NCI-H187 (cell line): ENCODE measurements at regions not wholly inside any gene's neighbourhood (a gene's known extent, or its start where the extent isn't known, plus 50 kb on each side); places are given as distances from the start of the nearest gene placed in this dataset.

Experiments used
- DNase-seq, 2 experiments: peaks; one replicate each; lab custom pipeline; 2025; lab: John Stamatoyannopoulos, UW

DNA sequence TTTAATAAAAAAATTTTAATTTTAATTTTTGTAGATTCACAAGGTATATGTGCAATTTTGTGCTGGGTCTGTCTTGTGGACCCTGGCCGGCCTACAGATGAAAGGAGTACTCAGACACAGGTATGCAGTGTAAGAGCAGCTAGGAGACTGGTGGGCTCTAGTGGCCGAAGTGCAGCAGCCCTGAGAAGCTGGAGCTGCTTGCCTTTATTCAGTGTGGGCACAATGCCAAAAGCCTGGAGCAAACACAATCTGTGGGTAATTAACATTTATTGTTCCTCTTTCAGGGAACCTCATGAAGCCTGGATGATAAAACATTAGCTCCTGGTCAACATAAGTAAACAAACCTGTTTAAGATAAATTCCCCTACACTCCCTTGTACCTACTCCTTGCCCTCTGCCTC is 135.7 kb upstream of the SEL1L start:
- DNase-seq: no peak

DNA sequence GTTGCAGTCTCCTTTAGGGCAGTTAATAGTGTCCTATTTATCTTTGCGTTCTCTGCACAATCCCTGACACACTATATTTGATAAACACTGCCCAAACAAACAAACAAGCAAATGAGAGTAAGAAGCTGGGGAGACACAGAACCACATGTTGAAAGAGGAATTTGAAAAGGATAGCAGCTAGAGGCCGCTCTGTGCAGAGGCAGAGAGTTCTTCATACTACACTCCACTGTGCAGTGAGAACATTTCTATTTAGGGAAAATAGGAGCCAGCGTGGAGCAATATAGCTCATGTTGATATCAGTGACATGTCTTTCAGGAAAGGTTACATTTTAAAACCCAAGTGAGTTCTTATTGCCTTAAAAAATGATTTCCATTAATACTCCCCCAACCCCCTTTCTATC is 140.3 kb upstream of the SEL1L start:
- DNase-seq: no peak

DNA sequence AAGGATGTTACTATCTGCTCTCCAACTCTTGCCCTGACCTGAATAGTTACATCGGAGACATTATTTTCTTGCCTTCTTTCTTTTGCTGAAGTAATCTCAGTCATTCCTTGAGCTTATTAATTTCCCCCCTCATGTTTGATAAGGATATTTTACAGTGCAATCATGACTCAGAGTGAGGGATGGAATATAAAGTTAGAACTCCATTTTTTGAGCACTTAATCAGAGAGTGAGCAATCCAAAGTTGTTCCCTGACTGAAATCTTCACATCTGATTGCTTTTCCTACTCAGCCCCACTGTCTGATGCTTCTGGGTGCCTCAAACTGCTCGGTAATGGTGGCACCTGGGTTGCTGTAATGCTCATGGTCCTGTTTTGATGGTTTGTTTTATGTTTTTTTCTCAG is 142.7 kb upstream of the SEL1L start:
- no peak for DNase-seq

DNA sequence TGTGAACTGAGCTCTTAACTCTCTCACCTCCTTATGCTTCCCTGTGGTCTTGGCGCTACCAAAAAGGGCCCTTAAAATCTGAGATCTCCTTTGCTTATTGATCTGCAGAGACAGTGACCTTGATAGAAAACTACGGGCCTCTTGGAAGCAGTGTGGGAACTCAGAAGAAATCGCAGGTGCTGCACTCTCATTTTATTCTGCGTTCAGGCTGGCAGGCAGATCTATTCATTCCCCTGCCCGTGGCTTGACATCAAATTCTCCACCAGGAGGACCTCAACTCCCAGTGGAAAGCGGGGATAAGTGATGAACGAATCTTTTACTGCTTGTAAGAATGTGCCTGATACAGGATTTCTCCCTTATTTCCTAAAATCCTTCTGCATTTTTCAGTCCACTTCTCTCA is 143.2 kb upstream of the SEL1L start:
- DNase-seq: no peak

DNA sequence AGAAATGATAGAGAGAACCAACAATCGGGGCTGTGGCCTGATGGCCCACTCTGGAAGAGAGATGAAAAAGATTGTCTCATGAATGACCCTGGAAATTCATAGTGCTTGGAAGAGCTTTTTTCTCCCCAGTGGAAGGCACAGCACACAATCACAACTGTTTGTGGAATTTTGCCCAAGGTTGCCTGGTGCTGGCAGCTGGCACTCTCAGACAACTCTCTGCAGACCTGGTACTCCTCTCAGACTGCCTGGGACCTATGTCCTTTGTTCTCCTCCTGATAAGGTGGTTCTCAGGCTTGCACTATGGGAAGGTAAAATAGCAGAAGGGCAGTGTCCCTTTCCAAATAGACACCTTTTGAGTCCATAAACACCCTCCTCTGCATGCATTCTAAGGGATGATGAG is 144.1 kb upstream of the SEL1L start:
- no peak for DNase-seq

DNA sequence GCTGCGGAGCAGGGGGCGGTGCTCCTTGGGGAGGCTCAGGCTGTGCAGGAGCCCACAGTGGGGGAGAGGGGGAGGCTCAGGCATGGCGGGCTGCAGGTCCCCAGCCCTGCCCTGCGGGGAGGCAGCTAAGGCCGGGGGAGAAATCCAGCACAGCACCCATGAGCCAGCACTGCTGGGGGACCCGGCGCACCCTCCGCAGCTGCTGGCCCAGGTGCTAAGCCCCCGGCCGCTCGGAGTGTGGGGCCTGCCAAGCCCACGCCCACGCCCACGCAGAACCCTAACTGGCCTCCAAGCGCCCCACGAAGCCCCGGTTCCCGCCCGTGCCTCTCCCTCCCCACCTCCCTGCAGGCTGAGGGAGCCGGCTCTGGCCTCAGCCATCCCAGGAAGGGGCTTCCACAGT is 145.6 kb upstream of the SEL1L start:
- no peak for DNase-seq

DNA sequence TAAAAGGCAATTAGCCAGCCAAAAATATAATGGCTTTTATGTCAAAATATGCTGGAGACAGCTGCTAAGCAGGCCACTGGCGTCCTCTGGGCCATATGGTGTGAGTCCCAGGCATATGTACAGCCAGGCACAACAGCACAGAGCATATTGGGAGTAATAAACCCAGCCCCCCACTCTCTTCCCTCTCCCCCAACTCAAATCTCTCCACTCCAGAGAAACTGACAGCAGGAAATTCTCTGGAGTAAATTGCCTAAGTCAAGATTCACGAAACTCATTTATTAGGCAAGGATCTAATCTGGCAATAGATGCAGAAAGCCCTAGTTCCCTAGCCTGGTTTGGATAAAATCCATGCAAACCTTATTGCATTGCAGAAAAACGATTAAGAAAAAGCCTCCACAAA is 147.9 kb upstream of the SEL1L start:
- DNase-seq: no peak

DNA sequence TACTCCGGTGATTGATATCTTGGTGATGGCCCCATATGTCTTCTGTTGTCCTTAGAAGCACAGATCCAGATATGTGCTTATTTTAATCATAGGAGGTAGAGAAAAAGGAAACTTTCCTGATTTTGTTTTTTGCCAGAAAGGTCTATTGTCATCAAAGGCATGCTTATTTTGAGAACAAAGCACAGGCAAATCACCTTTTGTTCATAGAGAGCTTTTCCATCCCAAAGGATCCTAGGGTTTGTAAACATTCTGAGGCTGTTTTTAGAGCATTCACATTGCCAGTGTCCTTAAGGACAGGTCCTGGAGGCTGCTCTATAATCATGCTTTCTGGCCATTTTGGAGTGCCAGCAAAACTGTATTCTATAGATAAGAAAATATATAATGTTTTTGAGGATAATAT is 148.5 kb upstream of the SEL1L start:
- DNase-seq: no peak

DNA sequence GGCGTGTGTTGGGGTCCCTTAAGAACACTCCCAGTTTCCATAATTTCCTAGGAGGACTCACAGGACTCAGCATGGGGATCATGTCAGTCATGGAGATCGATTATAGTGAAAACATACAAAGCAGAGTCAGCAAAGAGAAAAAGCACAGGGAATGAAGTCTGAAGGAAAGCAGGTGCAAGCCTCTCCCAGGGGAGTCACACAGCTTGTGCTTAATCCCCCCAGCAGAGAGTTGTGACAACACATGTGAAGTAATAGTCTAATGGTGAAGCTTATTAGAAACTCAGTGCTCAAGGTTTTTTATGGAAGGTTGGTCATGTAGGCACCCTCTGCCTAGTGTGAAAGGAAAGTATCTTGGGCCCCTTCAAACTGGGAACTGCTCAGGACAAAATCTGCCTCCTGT is 149.0 kb upstream of the SEL1L start:
- DNase-seq: no peak

DNA sequence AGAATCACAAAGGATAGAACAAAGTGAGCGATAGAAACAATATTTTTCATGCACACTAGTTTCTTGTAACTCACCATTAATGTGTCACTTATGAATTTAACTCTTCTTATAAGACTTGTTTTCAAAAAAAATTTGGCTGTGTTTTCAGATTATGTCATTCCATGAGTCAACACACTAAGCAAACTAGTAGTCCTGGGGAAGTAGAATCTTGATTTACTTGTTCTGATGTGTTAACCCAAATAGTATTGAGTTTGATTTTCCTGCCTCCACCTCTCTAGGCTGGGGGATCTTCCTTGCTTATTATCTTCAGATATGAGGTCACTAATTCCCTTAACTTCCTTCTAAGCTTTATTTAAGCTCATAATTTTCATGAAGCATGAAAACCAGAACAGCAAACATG is 151.0 kb upstream of the SEL1L start:
- no peak for DNase-seq

DNA sequence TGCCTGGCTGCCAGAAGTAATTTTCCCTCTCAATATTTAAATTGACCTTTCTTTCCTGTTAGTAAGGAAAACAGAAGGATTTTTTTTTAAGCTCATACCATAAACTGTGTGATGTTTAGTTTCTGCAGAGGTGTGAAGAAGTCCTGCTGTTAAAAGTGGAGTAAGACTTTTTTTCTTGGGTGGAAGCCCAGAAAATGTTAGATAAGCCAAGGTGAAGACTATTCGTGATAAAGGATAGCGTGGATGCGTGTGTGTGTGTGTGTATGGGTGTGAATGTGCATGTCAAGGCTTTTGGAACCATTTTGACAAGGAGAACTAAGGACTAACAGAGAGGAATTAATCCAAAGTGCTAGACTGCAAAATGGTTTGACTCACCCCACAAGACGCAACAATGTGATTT is 152.9 kb upstream of the SEL1L start:
- no peak for DNase-seq

DNA sequence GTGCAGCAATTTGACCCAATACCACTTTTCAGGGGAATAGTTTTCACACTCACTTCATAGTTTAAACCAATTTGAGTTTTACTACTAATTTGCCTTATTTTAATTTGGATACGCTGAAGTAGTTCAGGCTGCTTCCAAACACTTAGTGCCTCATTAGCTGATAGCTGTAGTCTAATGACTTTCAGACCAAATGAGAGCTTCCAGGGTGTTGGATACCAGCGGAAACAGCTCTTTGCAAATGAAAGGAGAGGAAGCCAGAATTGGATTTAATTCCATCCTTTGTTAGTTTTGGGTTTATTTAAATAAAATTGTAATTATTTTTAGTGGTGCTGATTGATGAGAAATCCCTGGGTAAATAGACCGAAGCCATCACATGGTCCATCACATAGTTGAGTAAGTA is 158.3 kb upstream of the SEL1L start:
- no peak for DNase-seq

DNA sequence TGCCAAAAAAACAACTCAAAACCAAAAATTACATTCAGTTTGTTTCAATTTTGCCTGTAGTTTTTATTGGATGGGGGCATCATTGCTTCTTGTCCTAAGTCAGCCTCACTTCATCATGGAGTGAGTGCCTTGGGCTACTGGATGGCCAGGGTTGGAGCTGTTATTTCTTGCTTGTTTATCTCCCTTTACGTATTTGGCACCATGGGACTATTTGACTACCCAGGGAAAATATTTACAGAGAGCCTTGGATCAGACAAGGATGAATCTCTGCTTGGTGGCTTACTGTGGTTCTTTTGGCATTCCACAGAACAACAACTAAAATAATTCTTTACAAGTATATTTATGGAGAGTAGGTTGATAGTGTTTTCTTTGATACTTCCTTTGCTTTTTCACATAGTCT is 160.8 kb upstream of the SEL1L start:
- DNase-seq: no peak

DNA sequence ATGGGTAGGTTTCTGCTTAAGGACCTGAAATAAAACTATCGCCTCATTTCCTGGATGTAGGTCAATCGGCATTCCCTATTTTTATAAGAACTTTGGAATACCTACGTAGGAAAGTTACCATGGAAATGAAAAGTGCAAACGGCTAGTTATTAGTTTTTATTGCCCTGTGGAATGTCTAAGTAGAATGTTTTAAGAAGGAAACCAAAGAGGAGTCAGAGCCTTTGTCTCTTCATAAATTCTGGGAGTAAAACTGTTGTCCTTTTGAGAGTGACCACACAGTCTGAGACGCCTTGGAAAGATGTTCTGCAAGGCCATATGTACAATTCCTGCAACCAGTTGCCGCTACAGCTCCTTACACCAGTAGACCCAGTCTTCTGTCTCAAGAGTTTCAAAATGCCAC is 176.0 kb upstream of the SEL1L start:
- no peak for DNase-seq

DNA sequence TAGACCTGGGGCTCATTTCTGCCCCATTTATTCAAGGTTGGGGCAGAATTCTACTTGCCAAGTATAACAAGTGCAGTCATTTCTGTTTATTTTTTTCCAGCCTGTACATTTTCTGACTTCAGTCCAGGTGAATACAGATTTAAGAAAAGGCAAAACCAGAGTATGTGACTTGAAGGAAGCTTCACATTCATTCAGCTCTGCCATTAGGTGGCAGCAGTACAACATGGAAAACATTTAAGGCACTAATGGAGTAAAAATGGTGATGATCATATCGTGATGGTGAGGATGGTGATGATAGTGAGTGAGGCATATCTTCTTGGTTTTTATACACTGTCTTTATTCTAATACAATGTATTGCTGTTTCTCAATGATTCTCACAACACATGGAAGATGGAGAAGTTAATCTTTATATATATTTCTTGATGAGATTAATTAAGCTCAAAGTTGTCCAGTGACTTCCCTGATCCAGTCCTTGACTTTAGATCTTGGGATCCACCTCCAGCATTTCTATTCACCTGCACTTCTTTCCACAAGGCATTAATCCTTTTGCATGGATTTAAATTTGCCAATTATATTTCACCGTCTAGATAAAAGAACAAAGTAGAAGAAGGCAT is 176.7 kb upstream of the SEL1L start:
- DNase-seq: no peak

DNA sequence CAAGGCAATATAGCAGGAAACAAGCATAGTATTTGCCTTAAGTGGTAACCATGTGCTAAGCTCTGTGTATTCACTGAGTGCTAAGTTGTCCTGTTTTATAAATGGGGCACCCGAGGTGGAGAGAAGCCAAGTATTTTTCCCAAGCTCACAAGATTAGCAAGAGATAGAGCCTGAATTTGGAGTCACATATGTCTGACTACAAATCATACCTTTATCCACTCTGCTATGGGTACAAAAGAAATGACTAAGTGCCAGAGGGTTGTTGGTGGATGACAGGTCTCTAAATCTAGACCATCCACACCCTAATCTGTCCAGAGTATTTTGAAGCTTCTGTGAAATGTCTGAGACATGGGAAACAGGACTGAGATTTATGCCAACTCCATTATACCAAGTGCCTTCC is 182.1 kb upstream of the SEL1L start:
- no peak for DNase-seq

DNA sequence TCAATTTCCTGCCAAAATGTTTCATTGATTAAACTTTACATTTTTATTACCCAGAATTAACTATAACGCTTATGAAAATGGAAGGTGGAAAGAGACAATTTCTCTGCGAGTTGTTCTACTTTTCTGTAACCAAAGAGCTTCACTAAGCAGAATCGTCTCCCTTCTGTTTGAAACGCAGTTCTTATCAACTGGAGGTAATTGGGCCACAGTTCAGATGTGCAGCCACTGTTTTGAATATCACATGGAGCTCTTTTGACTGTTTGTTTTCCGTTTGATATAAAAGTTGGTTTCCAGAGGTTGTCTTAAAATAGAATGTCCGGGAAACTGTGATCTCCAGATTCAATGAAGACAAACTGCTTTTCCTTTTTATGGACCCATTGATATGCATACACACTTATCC is 183.3 kb upstream of the SEL1L start:
- DNase-seq: no peak

DNA sequence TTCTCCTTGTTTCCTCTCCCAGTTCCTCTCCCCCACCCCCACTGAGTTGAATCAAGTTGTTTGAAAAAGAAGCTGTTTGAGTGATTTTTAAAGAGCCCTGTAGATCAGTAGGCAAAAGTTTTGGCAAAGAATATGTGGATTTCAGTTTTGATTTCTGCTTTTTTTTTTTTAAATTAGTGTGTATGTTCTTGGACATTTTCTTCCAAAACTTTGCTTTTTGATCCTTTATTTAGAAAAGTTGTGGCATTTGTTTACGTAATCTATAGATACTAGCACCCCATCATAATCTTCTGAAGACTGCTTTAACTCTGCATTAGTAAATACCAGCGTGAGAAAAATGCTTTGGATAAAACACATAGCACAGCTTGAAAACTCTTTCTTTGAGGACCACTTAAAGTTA is 190.3 kb upstream of the SEL1L start:
- DNase-seq: no peak

DNA sequence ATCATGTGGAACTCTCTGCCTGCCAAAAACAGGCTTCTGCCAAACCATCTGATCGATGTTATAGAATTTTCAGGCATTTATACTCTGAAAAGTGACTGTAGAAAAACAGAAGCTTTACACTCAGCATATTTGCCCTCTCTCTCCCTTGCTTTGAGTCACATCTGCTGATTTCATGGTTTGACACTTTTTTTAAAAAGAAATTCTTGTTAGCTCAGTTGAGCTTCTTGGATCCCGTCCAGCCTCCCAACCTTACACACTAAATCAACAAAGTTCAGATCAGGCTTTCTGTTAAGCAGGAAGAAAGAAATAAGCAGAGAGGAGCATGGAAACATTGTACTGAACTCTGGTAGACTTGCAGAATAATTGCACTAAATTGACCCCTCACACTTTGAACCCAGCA is 193.6 kb upstream of the SEL1L start:
- DNase-seq: no peak

DNA sequence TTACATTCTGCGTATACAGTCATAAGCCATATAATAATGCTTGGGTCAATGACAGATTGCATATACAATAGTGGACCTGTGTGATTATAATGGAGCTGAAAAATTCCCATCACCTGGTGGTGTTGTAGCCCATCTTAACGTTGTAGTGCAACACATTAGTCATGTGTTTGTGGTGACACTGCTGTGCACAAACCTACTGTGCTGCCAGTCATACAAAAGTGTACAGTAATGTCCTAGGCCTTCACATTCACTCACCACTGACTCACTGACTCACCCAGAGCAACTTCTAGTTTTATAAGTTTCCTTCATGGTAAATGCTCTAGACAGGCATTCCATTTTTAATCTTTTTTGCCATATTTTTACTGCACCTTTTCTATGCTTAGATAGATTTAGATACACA is 194.8 kb upstream of the SEL1L start:
- DNase-seq: no peak

DNA sequence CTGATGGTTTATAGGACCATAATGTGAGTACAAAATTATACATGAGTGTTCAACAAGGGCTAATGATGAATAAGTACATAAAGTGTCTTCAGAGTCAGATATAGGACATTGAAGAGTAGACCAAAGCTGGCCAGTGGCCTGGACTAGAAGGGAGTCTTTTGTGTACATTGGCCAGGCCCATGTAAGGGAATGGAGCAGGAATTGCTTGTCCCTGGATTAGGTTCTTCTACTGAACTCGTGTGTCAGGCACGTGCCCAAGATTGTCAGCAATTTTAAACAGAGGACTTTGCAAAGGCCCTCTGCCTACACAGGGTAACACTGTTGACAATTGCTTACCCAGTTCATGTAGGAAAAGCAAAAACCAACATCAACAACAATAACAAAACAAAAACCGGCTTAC is 196.0 kb upstream of the SEL1L start:
- DNase-seq: no peak

DNA sequence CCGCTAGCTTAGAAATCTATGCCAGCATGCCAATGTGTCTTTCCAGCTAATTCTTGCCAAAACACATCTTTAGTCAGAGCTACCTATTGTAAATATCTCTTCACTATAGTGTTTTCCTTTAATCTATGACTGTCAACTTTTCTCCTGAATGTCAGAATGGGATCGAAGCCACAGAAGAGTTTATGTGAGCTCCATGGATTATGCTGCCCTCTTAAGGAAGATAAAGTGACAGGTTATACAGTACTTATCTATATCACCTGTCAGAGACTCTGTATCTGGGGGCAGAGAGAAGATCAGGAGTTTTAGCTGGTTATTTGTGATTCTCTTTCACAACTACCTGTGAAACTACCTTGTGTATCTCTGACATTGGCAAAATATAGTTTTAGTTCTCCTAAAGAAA is 204.3 kb upstream of the SEL1L start:
- DNase-seq: no peak

DNA sequence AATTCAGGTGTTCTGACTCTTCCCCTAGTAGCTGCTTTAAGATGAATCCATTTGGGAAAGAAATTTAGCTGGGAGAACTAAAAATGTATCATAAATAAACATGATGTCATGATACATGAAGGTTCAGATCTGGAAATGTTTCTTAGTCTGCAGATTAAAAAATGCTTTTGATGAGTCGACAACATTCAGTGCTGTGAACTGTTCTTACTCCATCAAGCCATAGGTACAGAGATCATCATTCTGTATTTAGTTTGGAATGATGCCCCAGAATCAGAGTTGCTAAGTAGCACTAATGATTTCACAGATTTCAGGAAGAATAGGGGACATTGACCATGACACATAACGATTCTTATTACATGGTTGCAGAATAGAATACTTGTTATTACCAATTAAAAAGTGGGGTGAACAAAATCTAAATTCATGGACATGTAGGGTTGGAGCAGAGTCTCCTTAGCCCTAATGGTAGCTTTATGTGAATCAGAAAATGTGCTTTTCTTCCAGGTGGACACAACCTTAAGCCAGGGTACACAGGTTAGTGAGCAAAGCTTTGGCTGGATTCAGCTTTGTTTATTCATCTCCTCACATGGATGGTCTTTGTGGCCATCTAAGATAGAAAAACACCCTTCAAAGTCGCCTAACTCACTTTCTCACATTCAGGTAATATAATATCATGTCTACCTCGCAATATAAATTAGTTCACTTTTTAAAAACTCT is 205.4 kb upstream of the SEL1L start:
- no peak for DNase-seq

DNA sequence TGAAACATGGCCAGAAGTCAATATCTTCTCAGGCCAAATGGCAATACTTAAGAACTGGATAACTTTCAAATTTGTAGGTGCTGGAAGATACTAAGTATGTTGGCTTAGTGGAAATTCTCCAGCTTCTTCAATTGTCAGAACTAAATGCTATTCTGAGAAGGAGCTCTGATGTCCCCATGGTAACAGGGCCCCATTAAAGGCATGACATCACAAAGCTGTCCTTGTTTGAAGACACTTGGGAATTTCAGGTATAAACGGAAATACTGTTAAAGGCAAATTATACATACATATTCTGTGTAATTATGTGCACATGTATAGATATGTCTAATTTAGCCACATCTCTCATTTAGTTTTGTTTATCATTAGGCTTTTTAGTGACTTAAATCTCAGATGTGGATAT is 210.0 kb upstream of the SEL1L start:
- DNase-seq: no peak
